Endothelial cell of umbilical vein (primary cell): ENCODE measurements at regions not wholly inside any gene's neighbourhood (a gene's known extent, or its start where the extent isn't known, plus 50 kb on each side); places are given as distances from the start of the nearest gene placed in this dataset.

Experiments
- BruUV-seq: library from RNA; stranded (reverse); fragments of 400-500 nt; replicated peaks from 2 replicates; lab custom pipeline; 2021; lab: Mats Ljungman, UMichigan
- CTCF ChIA-PET: fragments of 300-600, 350-600 bp; sonication (Branson Sonifier 250); formaldehyde crosslinking; loops from one replicate; lab custom pipeline; 2021; ENCODE audit warnings: antibody characterized with exemption, inconsistent platforms; lab: Charles Lee
- POLR2A ChIA-PET: fragments of 300-600, 350-600 bp; sonication (Branson Sonifier 250); formaldehyde crosslinking; loops from one replicate; lab custom pipeline; 2021; ENCODE audit warnings: antibody characterized with exemption, inconsistent platforms; lab: Charles Lee
- DNase-seq: peaks from one replicate; pipeline ENCODE4 v3.0.0-alpha.2; 2011; ENCODE audit warnings: low read depth, low spot score
- FAIRE-seq: peaks from 2 replicates; lab custom pipeline; 2011; peaks lifted over from hg19 to GRCh38; lab: Jason Lieb, UNC
- H2AFZ ChIP-seq: 2 replicates; pipeline ENCODE4 v1.6.0; 2012; ENCODE audit warnings: low read depth, low read length, control low read depth, inconsistent platforms
- H3K27ac ChIP-seq: 2 replicates; pipeline ENCODE4 v1.5.1; 2011; ENCODE audit warnings: low read depth, mild to moderate bottlenecking, control low read depth, low read length, moderate library complexity; ENCODE audit not compliant: insufficient read depth
- H3K27me3 ChIP-seq, 2 experiments: 2 replicates each; pipeline versions ENCODE4 v1.6.0 to v1.6.1; 2011; ENCODE audit warnings: low read length in 2 of 2, mixed read lengths in 1 of 2; ENCODE audit not compliant: control insufficient read depth in 2 of 2, insufficient read depth in 2 of 2
- H3K36me3 ChIP-seq, 2 experiments: 2 replicates in 1 of 2; 3 replicates in 1 of 2; pipeline ENCODE4 v1.5.1; 2011; ENCODE audit warnings: low read length in 2 of 2, mild to moderate bottlenecking in 1 of 2, moderate library complexity in 1 of 2; ENCODE audit not compliant: control insufficient read depth in 2 of 2, insufficient read depth in 2 of 2; ENCODE audit errors: extremely low read depth in 1 of 2
- H3K4me1 ChIP-seq: 3 replicates; pipeline ENCODE4 v1.5.1; 2011; ENCODE audit warnings: mild to moderate bottlenecking, low read length; ENCODE audit not compliant: control insufficient read depth, insufficient read depth; ENCODE audit errors: extremely low read depth
- H3K4me2 ChIP-seq: 2 replicates; pipeline ENCODE4 v1.6.1; 2011; ENCODE audit warnings: low read length, control low read depth, mixed read lengths; ENCODE audit not compliant: insufficient read depth
- H3K4me3 ChIP-seq, 3 experiments: fragments of 200-600 bp in 1 of 3; sonication (generic), shearing (Covaris generic) in 1 of 3; replicated peaks in 1 of 3; 2 replicates each; pipeline ENCODE4 v1.5.1; 2011 to 2016; ENCODE audit warnings: control low read depth in 3 of 3, low read length in 3 of 3, mild to moderate bottlenecking in 2 of 3, inconsistent platforms in 1 of 3, low read depth in 1 of 3, moderate library complexity in 1 of 3; ENCODE audit not compliant: insufficient read depth in 1 of 3
- H3K79me2 ChIP-seq: 2 replicates; pipeline ENCODE4 v1.6.0; 2012; ENCODE audit warnings: low read length, inconsistent platforms; ENCODE audit not compliant: control insufficient read depth, insufficient read depth
- H3K9ac ChIP-seq: replicated peaks from 2 replicates; pipeline ENCODE3; 2011; ENCODE audit warnings: low read length, control low read depth; ENCODE audit not compliant: insufficient read depth; ENCODE audit errors: extremely low read depth
- H3K9me1 ChIP-seq: replicated peaks from 3 replicates; pipeline ENCODE4 v1.6.0; 2011; ENCODE audit warnings: mild to moderate bottlenecking, low read length; ENCODE audit not compliant: control insufficient read depth, insufficient read depth; ENCODE audit errors: extremely low read depth
- H3K9me3 ChIP-seq: replicated peaks from 2 replicates; pipeline ENCODE4 v1.5.1; 2012; ENCODE audit warnings: low read length, inconsistent platforms; ENCODE audit not compliant: control insufficient read depth, insufficient read depth
- H4K20me1 ChIP-seq: replicated peaks from 2 replicates; pipeline ENCODE3; 2011; ENCODE audit warnings: mild to moderate bottlenecking, low read length; ENCODE audit not compliant: control insufficient read depth, insufficient read depth; ENCODE audit errors: extremely low read depth
- CTCF ChIP-seq, 2 donors: IDR thresholded peaks; 1 replicate in 1 of 2; 2 replicates in 1 of 2; pipeline ENCODE4 v1.5.1; 2011; ENCODE audit warnings: low read length in 2 of 2, mild to moderate bottlenecking in 2 of 2, moderate library complexity in 2 of 2, control low read depth in 1 of 2, inconsistent platforms in 1 of 2, low read depth in 1 of 2; ENCODE audit not compliant: insufficient read depth in 1 of 2; ENCODE audit errors: extremely low read depth in 1 of 2
- EZH2 ChIP-seq: IDR thresholded peaks from 2 replicates; pipeline ENCODE4 v1.6.1; 2012; ENCODE audit warnings: borderline replicate concordance, low read depth, mild to moderate bottlenecking, moderate library complexity, low read length, inconsistent platforms; ENCODE audit not compliant: severe bottlenecking
- FOS ChIP-seq: IDR thresholded peaks from 2 replicates; pipeline ENCODE4 v1.6.1; 2011; ENCODE audit warnings: mild to moderate bottlenecking, low read length, moderate library complexity, borderline replicate concordance; ENCODE audit not compliant: insufficient read depth
- GATA2 ChIP-seq: IDR thresholded peaks from 2 replicates; pipeline ENCODE4 v1.7.0; 2011; ENCODE audit warnings: low read depth, mild to moderate bottlenecking, moderate library complexity, mixed read lengths, low read length; ENCODE audit not compliant: insufficient read length, insufficient read depth
- JUN ChIP-seq: IDR thresholded peaks from 2 replicates; pipeline ENCODE4 v1.6.1; 2011; ENCODE audit warnings: borderline replicate concordance, low read depth; ENCODE audit not compliant: insufficient read length, insufficient read depth
- MAX ChIP-seq: IDR thresholded peaks from 2 replicates; pipeline ENCODE4 v1.6.1; 2011; ENCODE audit not compliant: insufficient read depth, insufficient read length
- MYC ChIP-seq: IDR thresholded peaks from one replicate; pipeline ENCODE4 v1.6.1; 2011; ENCODE audit warnings: mild to moderate bottlenecking, low read depth, low read length
- POLR2A ChIP-seq: IDR thresholded peaks from 2 replicates; pipeline ENCODE4 v1.6.1; 2012; ENCODE audit warnings: low read depth, mild to moderate bottlenecking, control low read depth, low read length
- POLR2AphosphoS5 ChIP-seq: IDR thresholded peaks from 2 replicates; pipeline ENCODE4 v1.6.1; 2012; ENCODE audit warnings: low read depth, mild to moderate bottlenecking, control low read depth, low read length, moderate library complexity; ENCODE audit not compliant: insufficient read depth
- dilution Hi-C: fragments of 300-500 bp; cut with MboI; formaldehyde crosslinking; loops from one replicate; pipeline ENCODE4 v1.15.0; 2019; ENCODE audit warnings: low sequenced_read_pairs; ENCODE audit not compliant: extremely low pct_ligation_motif_present
- intact Hi-C: fragments of 100-400 bp; cut with micrococcal nuclease; formaldehyde crosslinking; loops from one replicate; pipeline ENCODE4 v1.10.0; 2022

GRCh38 chr2:105588581-105588980 lies 156.1 kb upstream of the NCK2 start:
- CTCF ChIA-PET, result no interaction called here

More at GRCh38 chr2:105588581-105588980, 156.1 kb upstream of the NCK2 start:
- no peak for DNase-seq
- intact Hi-C loops (no loop called here), dilution Hi-C loops (no loop called here)
- Histone ChIP-seq H3K4me3 (no peak overlapping the region), H3K4me1 (no peaks in the 10 kb centered on the region), H2AFZ (no peak overlapping the region), H3K9ac (no peak overlapping the region), H3K79me2 (no peaks in the 10 kb centered on the region), H4K20me1 (no peaks in the 10 kb centered on the region), H3K4me2 (no peak overlapping the region), H3K36me3 (no peaks in the 10 kb centered on the region), H3K27me3 (peaks cover 0 to 2% of the 10 kb centered on the region in 2 experiments), H3K27ac (no peak overlapping the region), H3K9me1 (no peaks in the 10 kb centered on the region), H3K9me3 (no peaks in the 10 kb centered on the region)
- no peak for TF ChIP-seq FOS
- TF ChIP-seq EZH2, result no peak
- no peak for TF ChIP-seq GATA2
- TF ChIP-seq JUN, result no peak
- no peak for TF ChIP-seq POLR2A
- TF ChIP-seq CTCF (IDR thresholded peaks at IDR 0.05; ENCODE audit: extremely low read depth in 1 of 2, insufficient read depth in 1 of 2, low read depth in 1 of 2, low read length in 2 of 2), result no peak
- TF ChIP-seq MYC, result no peak
- no peak for TF ChIP-seq POLR2AphosphoS5
- TF ChIP-seq MAX, result no peak
- no peak for FAIRE-seq
- POLR2A ChIA-PET, result no interaction called here
- no TSS peak for BruUV-seq
